NOMO-1 treated with DMSO at 0.1 percent for 48 hours (cell line): ENCODE measurements at regions not wholly inside any gene's neighbourhood (a gene's known extent, or its start where the extent isn't known, plus 50 kb on each side); places are given as distances from the start of the nearest gene placed in this dataset.
"Not testable (repeated sequence)": the region's sequence is repeated elsewhere in the genome, so short reads cannot be mapped to it uniquely, and the experiment has no call there.

ENCODE experiments used
- DNase-seq: peaks from one replicate; lab custom pipeline; 2025; ENCODE audit not compliant: unreplicated experiment; lab: John Stamatoyannopoulos, UW

DNA sequence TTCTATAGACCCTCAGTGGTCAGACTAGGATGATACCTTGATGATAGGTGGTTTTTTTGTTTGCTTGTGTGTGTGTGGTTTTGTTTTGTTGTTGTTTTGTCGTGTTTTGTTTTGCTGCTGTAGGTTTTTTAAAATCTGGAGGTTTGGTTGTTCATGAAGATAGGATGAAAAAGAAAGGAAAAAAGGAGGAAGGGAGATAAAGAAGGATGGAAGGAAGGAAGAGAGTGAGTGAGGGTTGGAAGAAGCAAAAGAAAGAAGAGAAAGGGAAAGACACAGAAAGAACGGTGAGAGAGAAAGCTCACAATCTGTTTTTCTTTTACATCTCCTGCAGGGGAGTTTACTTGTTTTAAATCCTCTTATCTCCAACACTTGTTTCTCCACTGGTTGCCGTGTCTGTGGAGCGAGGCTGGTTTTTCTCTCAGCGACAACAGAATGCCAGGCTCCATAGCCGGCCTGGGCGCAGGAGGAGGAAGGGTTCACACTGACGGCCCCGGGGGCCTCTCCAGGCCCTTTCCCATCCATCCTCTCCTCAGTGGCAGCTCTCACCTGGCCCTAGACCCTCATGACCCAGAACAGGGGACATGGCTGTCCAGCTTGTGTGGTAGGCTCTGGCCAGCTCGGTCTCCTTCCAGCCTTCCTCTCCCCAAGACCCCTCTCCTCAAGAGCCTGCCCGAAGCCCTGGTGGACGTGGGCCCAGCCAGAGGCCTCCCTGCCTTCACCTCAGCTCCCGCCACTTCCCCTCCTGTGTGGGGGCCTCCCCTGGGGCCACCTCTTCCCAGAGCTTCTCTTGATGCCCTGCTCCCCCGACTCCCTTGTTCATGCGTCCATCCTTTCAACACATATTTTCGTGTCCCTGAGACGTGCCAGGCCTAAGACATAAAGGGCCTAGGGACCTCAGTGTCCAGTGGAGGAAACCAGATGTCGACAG, 168.4 kb downstream of the VEGFA start:
- no peak for DNase-seq

DNA sequence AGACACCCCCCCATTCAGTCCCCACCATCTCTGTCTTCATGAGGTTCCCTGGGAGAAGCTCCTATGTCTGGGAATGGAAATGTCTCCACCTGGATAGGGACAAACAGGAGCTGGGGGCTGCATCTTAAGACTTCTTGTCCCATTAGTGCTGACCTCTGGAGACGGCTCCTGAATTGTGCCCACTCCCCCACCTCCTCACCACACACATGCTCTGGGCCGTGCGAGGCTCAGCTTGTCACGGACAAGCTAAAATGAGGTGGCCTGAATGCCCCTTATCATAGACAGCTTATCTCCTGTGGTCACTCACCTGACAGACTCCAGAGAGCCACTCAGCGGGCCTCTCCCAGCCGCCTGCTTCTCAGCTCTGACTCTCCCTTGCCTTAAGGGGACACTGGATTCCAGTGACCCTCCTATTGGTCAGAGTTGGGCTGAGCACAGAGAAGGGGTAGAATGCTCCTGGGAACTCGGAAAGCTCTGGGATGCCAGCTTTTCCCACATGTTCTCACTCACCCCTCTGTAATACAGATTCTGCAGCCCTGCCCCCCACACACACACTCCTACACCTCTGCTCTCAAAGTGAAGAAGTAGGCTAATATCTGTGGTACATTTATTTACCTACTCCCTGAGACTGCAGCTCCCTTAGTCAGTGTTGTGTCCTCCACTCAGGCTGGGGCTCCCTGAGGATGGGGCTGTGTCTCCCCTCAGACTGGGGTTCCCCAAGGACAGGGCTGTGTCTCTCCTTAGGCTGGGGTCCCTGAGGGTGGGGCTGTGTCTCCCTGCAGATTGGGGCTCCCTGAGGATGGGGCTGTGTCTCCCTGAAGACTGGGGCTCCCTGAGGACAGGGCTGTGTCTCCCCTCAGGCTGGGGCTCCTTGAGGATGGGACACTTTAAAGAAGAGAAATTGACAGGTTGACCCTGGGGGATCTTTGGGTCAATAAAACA, 167.5 kb downstream of the VEGFA start:
- no peak for DNase-seq

DNA sequence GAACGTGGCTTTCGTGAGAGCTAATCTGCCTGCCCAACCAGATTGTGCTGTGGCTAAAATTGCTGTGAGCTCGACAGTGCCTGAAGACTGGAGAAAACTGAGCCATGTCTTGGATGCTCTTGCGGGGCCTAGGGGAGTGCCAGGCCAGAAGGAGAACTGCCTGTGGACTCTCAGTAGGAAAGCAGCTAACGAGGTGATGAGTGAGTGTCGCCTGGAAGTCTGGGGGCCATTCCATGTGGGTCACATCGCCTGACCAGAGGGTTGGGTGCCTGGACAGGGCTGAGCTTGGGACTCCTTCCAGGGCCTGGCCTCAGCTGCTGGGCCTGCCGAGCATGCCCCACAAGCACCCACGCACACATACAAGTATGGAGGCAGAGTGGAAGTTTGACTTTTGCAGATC, 166.5 kb downstream of the VEGFA start:
- DNase-seq, result no peak

DNA sequence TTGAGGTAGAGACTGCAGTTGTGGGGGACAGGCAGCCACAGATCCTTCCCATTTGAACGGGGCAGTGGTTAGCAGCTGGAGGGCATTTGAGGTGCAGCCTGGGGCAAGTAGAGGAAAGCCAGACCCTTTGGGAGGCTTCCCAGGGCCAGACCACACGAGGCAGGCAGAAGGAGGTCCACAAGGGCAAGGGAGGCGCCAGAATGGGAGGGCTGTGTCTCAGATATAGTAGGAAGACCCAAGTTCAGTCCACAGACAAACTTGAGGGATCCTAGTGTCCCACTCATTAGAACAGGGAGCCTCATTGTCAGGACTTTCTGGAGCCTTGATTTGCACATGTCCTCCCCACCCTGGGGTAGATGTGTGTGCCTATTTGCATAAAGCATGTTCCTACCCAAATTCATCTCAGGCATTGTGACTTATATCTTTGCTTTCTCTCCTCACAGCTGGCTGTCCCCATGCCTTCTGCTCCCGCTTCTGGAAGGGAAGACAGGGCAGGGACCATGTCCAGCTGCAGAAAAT, 166.0 kb downstream of the VEGFA start:
- DNase-seq, result no peak

DNA sequence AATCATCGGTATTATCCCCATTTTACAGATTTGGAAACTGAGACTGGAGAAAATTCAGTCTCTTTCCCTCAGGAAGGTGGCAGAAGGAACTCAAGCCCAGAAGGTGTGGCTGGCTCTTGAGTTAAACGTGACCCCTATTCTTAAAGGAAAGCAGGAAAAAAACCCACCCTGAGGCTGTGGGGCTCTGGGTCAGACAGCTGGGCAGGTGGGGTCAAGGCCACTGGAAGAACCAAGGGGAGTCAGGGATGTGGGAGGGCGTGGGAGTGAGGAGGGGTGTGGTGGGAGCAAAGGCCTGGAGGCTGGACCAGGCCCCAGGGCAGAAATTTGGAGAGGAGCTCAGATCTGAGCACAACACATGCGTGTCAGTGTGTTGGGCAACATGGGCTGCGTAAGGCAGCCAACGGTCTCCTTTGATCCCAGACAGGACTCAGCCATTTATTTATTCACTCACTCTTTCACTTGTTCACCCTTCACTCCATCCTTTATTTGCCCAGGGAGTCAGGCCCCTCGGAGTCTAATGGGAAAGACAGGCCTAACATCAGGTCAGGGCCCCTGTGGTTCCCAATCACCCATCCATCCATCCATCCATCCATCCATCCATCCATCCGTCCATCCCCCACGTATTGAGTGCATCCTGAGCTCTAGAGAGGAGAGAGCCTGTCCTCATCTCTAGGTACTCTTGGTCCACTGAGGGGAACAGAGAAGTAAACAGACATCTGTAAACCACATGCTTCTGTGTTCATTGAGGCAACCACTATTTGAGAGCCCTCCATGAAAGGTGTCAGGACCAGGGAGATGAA, 165.0 kb downstream of the VEGFA start:
- DNase-seq, result no peak

DNA sequence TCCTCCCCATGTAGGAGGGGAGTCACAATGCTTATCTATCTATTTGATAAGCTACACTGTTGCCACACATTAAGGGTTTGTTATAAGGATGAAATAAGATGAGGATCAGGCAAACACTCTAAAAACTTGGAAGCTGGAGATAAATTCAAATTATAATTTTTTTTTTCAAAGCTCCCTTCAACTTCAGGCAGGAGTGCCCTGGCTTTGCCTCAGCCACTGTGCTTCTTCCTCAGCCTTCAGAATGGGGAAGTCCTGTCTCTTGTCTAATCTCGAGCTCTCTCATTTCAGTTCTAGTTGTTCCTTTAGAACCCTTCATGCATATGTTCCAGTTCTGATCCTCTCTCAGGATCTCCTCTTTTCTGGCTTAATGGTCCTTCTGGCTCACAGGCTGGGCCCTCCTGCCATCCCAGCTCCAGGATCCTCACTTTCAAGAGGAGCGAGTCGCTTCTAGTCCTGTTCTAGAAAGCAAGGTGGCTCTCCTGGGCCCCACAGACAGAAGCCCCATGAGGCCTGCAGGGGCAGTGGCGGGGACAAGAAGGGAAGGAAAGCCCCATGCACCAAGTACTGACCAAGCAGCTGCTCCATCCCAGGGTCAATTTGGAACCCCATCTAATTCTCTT, 164.3 kb downstream of the VEGFA start:
- peak; percentile 46 for DNase-seq

DNA sequence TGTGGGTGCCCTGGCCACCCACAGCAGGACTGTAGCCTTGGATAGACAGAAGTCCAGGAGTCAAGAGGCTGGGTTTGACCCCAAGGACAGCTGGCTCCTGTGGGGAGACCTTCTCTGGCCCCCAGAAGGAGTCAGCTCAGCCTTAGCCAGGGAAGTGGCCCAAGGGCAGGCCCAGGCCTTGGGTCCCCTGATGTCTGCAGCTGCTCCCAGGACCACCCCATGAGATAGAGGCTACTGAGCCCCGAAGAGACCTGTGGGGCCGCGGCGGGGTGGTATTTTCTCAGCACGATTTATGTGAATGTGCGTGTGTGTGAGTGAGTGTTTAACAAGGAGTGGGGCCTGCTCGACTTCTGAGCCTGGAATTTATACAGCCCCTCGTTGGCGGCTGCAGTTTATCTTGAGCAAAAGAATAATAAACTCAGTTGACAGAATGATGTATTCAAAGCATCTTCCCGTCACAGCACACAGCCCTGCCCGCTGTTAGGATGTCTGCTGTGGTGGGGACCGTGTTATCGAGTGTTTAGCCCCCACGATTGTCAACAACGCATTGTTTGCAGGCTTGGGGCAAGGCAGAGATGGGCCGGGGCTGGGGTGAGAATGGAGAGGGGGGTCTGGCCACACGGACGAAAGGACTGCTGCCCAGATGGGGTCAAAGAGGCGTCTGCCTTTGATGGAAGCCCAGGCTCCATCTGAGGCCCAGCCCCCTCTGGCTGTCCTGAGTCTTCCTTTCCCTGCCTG, 163.3 kb downstream of the VEGFA start:
- no peak for DNase-seq

DNA sequence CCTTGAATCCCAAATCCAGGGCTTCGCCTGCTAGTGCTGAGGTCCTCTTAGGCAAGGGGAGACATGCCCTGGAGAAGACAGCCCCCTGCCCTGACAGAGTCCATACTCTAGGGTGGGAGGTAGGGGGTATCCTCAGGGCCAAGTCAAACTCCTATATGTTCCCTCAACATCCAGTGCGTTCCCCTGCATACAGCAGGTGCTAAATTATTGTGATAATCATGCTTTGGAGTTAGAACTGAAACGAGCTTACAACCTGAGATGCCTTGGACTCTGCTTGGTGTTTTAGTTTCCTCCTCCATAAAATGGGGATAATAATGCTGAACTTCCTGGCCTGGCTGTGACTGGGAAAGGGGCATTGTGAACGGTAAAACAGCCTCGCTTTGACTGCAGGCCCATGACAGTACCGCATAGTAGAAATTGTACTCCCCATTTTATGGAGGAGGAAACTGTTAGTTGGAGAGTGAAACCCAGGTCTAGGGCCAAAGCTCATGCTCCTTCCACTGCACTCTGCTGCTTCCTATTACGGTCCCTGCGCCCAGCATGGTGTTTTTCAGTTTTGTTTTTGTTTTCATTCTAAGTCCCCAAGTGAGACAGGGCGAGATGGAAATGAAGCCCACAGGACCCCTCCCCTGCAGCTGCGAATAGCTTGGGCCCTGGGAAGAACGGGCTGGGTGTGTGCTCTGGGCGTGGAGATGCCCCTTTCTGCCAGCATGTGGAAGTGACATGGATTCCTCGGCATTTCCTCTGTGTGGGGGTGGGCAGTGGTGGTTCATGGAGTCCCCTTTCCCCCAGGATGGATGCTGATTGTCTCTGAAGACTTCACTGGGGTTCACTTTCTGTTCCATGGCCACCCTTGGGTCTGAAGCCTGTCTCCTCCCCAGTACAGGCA, 162.5 kb downstream of the VEGFA start:
- no peak for DNase-seq

DNA sequence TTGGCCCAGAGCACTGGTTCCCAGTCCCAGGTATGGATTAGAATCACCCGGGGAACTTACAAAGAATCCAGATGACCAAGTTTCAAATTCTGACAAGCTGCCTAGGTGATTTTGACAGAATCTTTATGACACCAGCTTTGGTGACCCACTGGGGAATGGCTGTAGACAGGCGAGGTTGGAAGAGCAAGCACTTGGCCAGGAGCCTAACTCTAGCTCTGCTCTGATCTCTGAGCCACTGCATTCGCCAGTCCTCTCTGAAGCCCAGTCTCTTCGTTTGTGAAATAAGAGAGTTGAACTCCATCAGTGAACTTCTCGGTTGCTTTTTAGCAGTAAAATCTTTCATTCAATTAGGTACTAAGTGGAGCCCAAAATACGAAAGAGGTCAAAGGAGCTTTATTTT, 161.2 kb downstream of the VEGFA start:
- no peak for DNase-seq

DNA sequence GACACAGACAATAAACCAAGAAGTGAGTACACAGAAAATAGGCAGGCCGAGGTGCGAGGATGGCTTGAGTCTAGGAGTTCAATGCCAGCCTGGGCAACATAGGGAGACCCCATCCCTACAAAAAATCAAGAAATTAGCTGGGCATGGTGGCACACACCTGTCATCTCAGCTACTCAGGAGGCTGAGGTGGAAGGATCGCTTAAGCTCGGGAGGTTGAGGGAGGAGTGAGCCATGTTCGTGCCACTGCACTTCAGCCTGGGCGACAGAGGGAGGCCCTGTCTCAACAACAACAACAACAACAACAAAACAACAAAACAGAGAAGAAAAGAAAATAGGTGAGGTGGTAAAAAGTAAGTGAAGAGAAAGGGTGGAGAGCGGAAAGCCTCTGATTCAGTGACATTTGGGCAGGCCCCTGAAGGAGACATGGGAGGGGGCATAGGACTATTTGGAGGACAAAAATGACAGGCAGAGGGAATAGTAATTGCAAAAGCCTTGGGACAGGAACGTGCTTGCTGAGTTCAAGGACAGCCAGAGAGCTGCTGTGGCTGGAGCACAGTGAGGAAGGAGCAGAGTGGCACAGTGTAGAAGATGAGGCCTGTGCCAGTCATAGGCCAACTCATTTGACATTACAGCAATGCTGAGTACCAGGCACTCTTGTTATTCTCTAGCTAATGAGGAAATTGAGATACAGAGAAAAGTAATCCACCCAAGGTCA, 160.6 kb downstream of the VEGFA start:
- no peak for DNase-seq

DNA sequence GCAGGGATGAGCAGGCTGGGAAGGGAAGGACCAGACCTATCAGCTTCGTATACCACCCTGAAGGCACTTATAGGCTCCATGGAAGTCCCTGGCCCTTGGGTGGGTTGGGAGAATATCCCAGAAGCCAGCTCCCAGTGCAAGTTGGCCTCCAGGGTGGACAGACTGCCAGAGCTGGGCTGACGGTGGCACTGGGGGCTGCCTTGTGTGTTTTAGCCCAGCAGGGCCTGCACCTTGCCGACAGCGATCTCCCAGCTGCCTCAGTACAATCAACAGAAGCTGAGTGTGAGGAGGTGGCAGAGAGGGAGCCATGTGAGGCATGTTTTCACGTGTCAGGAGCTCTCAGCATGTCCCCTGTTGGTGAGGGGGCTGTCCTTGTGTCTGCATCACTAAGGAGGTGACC, 159.5 kb downstream of the VEGFA start:
- no peak for DNase-seq

DNA sequence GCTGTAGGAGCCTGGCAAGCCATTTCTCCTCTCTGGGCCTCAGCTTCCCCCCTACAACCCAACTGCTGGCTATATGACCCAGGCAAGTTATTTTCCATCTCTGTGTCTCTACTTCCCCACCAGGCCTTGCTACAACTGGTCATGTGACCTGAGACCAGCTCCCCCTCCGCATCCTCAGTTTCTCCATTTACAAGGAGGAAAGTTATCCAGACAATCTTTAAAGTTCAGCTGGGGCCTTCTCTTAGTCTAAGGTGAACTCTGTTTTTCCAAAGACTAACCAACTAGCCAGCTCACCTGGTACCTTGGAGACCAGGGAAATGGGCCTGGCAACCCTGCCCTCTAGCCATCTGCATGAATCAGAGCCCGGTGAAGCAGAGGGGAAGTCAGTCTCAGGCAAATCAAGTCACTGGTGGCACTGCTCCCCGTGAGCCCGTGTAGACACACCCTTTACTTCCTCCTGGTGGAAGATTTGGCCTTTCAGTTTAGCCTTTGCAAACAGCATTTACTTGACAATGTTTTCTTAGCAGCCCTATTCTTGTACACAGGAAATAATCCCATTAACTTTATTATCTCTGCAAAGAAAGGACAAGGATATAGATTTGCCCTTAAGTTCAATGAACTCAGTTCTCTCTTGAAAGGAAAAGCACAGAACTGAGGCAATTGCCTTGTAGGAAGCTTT, 157.7 kb downstream of the VEGFA start:
- peak; percentile 81 for DNase-seq

DNA sequence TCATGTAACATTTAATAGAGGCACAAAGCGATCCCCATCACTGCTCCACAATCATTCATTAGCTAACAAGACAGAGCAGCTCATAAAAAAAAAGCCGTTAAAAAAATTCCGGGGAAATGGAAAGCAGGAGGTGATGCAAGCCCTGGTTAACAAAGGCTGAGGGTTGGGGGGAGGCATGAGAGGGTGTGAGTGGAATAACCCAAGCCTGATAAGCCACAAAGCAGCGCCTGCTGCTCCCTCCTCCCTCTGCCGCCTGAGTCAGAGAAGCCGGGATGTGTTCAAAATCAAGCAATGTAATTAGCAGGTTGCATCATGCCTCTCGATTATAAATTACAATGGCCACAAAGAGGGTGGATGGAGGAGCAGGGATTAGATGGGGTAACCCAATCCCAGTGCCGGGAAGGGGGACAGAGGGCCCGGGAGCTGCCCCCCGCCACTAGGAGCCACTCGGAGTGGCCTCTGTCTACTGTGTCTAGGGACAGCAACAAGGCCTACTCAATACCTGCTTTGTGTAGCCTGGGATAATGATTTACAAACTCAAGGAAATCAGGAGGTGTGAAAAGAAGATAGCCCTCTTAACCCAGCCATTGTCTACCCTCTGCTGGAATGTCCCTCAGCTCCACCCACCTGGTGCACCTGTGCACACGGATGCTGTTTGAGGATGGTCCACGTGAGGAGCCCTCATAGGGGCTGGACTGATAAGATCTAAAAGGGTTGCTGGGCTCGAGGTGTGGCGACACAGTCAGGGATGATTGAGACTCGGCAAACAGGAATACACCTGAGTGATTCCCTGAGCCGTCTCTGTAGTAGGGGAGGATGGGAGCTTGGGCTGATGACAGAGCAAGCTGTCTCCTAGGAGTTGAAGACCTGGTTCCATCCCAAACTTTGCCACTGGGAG, 156.9 kb downstream of the VEGFA start:
- peak; percentile 92 for DNase-seq

DNA sequence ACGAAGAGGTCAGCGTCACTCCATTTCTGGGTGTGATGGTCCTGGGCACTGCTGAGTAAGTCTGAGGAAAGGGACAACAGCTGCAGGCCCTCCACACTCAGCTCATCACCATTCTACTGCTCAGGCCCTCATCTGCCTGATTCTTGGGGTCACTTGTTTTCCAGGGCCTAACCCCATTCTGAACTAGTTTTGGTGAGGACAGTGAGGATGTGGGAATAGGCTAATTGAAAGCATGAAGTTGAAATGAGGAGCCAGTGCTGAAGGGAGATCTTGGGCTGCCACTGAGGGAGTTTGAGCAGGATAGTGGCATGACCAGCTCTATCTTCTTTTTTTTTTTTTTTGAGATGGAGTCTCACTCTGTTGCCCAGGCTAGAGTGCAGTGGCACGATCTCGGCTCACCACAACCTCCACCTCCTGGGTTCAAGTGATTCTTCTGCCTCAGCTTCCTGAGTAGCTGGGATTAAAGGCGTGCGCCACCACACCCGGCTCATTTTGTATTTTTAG, 155.7 kb downstream of the VEGFA start:
- DNase-seq, result not testable (repeated sequence)

DNA sequence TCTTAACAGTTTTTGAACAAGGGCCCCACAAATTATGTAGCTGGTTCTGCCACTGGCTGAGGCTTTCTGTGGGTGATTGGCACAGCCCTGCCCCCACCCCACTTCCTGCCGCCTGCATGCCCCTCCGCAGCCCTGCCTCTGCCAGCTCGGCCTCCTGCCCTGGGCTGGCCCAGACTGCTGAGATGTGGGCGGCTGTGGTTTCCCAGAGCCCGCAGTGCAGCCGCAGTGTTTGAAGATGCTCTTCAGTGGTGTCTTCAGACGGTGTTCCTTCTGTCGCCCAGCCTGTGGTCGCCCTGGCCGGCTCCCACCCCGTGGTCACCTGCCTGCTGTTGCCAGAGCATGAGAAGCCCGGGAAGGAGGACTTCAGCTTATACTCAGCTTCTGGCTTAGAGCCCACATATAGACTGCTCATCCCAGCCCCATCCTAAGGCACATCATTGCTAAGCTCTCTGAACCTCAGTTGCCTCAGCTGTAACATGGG, 154.3 kb downstream of the VEGFA start:
- peak; percentile 58 for DNase-seq
